ENCODE measurements at regions not wholly inside any gene's neighbourhood (a gene's known extent, or its start where the extent isn't known, plus 50 kb on each side); places are given as distances from the start of the nearest gene placed in this dataset.

DNA sequence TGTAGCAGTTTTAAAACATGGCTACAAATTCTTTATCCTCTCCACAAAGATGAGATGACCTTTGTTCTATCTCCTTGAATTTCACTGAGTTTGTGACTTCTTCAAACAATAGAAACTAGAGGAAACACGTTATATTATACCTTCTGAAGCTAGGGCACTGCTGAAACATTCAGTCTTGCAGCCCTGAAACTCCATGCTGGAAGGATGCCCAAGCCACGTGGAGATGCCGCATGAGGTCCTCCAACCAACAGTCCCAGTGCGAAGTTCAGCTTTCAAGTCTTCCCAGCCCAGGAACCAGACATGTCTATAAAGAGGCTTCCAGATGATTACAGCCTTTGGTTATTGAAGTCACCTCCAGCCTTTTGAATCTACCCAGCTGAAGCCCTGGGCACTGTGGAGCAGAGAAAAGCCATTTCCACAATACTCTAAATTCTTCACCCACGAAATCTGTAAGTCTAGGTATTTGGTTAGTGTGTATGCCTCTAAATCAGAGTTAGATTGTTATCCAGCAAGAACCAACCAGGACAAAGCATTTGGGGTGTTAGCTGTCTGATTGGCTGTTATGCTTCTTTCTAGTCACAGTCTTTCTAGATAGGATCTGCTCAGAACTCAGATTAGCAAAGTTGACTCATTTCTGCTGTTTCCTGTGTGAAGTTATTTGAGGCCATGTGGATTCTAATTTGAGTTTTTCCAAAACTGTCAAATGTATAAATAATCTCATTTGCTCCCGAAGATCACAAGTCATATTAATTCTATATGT is 186.5 kb upstream of the TMEM72 start:
- intact Hi-C loops (cut with micrococcal nuclease): no loop called here
- Mint-ChIP-seq H3K9me3 (peaks cover 2% of the 10 kb centered on the region), H3K27me3 (no peaks in the 10 kb centered on the region), H3K4me3 (no peak overlapping the region), H3K36me3 (ENCODE audit: low read depth) (no peaks in the 10 kb centered on the region), H3K4me1 (peaks cover 35% of the 10 kb centered on the region), H3K27ac (no peak overlapping the region)
- POLR2A ChIA-PET: no interaction called here
- DNase-seq (no peak), ATAC-seq (ENCODE audit: low read depth) (no peak)
- no peak for TF ChIP-seq CTCF (IDR thresholded peaks at IDR 0.05)
- CTCF ChIA-PET: no interaction called here

DNA sequence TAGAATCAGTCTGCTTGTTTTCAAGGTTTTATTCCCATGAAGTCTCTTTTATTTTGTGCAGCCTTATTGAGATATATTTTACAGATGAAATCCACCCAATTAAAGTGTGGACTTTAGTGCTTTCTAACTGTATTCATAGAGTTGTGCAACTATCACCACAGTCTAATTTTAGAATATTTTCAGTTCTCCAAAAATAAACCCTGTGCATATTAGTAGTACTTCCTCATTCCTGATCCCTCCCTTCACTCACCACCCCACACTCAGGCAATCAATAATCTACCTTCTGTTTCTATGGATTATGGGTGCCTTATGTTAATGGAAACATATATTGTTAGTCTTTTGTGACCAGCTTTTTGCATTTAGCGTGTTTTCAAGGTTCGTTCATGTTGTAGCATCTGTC is 185.7 kb upstream of the TMEM72 start:
- Mint-ChIP-seq H3K27ac (no peak overlapping the region), H3K27me3 (no peaks in the 10 kb centered on the region), H3K36me3 (ENCODE audit: low read depth) (no peaks in the 10 kb centered on the region), H3K4me1 (peaks cover 35% of the 10 kb centered on the region), H3K4me3 (peak overlapping the region; percentile 37), H3K9me3 (peaks cover 6% of the 10 kb centered on the region)
- ChIA-PET CTCF (no interaction called here), POLR2A (no interaction called here)
- no peak for TF ChIP-seq CTCF (IDR thresholded peaks at IDR 0.05)
- peak; percentile 42 for ATAC-seq (ENCODE audit: low read depth)
- intact Hi-C loops (cut with micrococcal nuclease): no loop called here
- DNase-seq: no peak

GRCh38 chr10:44731283-44731682 is 179.9 kb upstream of the TMEM72 start:
- Mint-ChIP-seq H3K27me3 (peaks cover 2% of the 10 kb centered on the region), H3K36me3 (ENCODE audit: low read depth) (no peaks in the 10 kb centered on the region), H3K27ac (no peak overlapping the region), H3K4me3 (no peak overlapping the region), H3K9me3 (peaks cover 8% of the 10 kb centered on the region), H3K4me1 (no peaks in the 10 kb centered on the region)
- ATAC-seq (ENCODE audit: low read depth) (no peak), DNase-seq (no peak)
- TF ChIP-seq CTCF (IDR thresholded peaks at IDR 0.05): no peak
- CTCF ChIA-PET: no interaction called here
- POLR2A ChIA-PET: no interaction called here
- intact Hi-C loops (cut with micrococcal nuclease): no loop called here

- no peaks in the 10 kb centered on the region for H3K4me1 Mint-ChIP-seq
- TF ChIP-seq CTCF (IDR thresholded peaks at IDR 0.05): no peak
- intact Hi-C loops (cut with micrococcal nuclease): no loop called here
- H3K27ac Mint-ChIP-seq: no peak overlapping the region
- ChIA-PET POLR2A (no interaction called here), CTCF (no interaction called here)
- H3K27me3 Mint-ChIP-seq: peaks cover 10% of the 10 kb centered on the region
- ATAC-seq (ENCODE audit: low read depth): no peak
- peaks cover 8% of the 10 kb centered on the region for H3K9me3 Mint-ChIP-seq
- no peak for DNase-seq
- no peak overlapping the region for H3K4me3 Mint-ChIP-seq
- no peaks in the 10 kb centered on the region for H3K36me3 Mint-ChIP-seq (ENCODE audit: low read depth)
These were observed 177.3 kb upstream of the TMEM72 start for GRCh38 chr10:44733501-44734488.

DNA sequence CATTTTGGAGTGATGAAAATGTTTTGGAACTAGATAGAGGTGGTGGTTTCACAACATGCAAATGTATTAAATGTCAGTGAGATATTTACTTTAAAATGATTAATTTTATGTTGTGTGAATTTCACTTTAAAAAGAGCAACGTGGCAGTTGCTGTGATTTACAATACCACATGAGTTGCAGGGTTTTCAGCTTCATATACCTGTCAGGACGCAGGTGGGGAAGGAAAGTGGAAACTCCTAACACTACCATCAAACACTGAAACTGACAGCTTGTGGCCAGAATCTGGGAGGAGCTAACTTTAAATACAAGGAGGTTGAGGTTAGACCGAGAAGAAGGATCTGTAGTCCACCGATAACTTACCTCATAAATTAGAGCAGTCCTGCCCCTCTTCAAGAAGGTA is 168.9 kb upstream of the TMEM72 start:
- intact Hi-C loops (cut with micrococcal nuclease): no loop called here
- DNase-seq: no peak
- Mint-ChIP-seq H3K4me3 (no peak overlapping the region), H3K36me3 (ENCODE audit: low read depth) (no peaks in the 10 kb centered on the region), H3K27ac (no peak overlapping the region), H3K27me3 (peaks cover 9% of the 10 kb centered on the region), H3K9me3 (no peaks in the 10 kb centered on the region), H3K4me1 (no peaks in the 10 kb centered on the region)
- TF ChIP-seq CTCF (IDR thresholded peaks at IDR 0.05): no peak
- ChIA-PET CTCF (no interaction called here), POLR2A (no interaction called here)
- no peak for ATAC-seq (ENCODE audit: low read depth)

All from activated B cell treated with CpG ODN at 0.5 μM for 24 hours (primary cell).